H9 (cell line): ENCODE measurements at regions not wholly inside any gene's neighbourhood (a gene's known extent, or its start where the extent isn't known, plus 50 kb on each side); places are given as distances from the start of the nearest gene placed in this dataset.

ENCODE experiments used
- DNase-seq: peaks from one replicate; pipeline ENCODE4 v3.0.0-alpha.2; 2017
- H2AFZ ChIP-seq: one replicate; pipeline ENCODE4 v1.6.1; 2013; ENCODE audit warnings: mild to moderate bottlenecking, low read length, control low read depth, moderate library complexity
- H2AK5ac ChIP-seq: 2 replicates; pipeline ENCODE4 v1.6.1; 2013; ENCODE audit warnings: low read length, control low read depth, mixed read lengths; ENCODE audit not compliant: insufficient read length
- H2BK120ac ChIP-seq: one replicate; pipeline ENCODE4 v1.6.1; 2013; ENCODE audit warnings: low read depth, mild to moderate bottlenecking, low read length, control low read depth, inconsistent platforms; ENCODE audit not compliant: poor library complexity, severe bottlenecking
- H2BK12ac ChIP-seq: 2 replicates; pipeline ENCODE4 v1.6.1; 2013; ENCODE audit warnings: low read length, control low read depth, mixed read lengths, low read depth; ENCODE audit not compliant: insufficient read length
- H2BK15ac ChIP-seq: 2 replicates; pipeline ENCODE4 v1.6.1; 2013; ENCODE audit warnings: low read depth, low read length, control low read depth
- H2BK20ac ChIP-seq: one replicate; pipeline ENCODE4 v1.6.1; 2013; ENCODE audit warnings: low read depth, mild to moderate bottlenecking, low read length, control low read depth, inconsistent platforms; ENCODE audit not compliant: poor library complexity, severe bottlenecking
- H2BK5ac ChIP-seq: 2 replicates; pipeline ENCODE4 v1.6.1; 2013; ENCODE audit warnings: low read length, control low read depth, mixed read lengths; ENCODE audit not compliant: insufficient read length
- H3K14ac ChIP-seq: 2 replicates; pipeline ENCODE4 v1.6.1; 2013; ENCODE audit warnings: low read length, control low read depth; ENCODE audit not compliant: insufficient read depth
- H3K18ac ChIP-seq: 2 replicates; pipeline ENCODE4 v1.6.1; 2013; ENCODE audit warnings: low read depth, mild to moderate bottlenecking, mixed read lengths, low read length, control low read depth; ENCODE audit not compliant: insufficient read length
- H3K23ac ChIP-seq: 2 replicates; pipeline ENCODE4 v1.6.1; 2013; ENCODE audit warnings: low read length, control low read depth, mixed read lengths, low read depth; ENCODE audit not compliant: insufficient read length
- H3K23me2 ChIP-seq: 2 replicates; pipeline ENCODE4 v1.6.1; 2013; ENCODE audit warnings: low read depth, mild to moderate bottlenecking, mixed read lengths, low read length, control low read depth; ENCODE audit not compliant: insufficient read length, poor library complexity, severe bottlenecking
- H3K27ac ChIP-seq: 2 replicates; pipeline ENCODE4 v1.5.1; 2013; ENCODE audit warnings: low read length, control low read depth, mixed read lengths, low read depth; ENCODE audit not compliant: insufficient read length
- H3K27me3 ChIP-seq: 2 replicates; pipeline ENCODE4 v1.6.1; 2013; ENCODE audit warnings: low read length, control low read depth, inconsistent platforms; ENCODE audit not compliant: insufficient read depth
- H3K4ac ChIP-seq: 2 replicates; pipeline ENCODE4 v1.6.1; 2013; ENCODE audit warnings: low read depth, mild to moderate bottlenecking, control low read depth, inconsistent platforms, low read length, moderate library complexity
- H3K4me1 ChIP-seq: 2 replicates; pipeline ENCODE4 v1.6.1; 2013; ENCODE audit warnings: low read length, control low read depth, inconsistent platforms; ENCODE audit not compliant: insufficient read depth
- H3K4me2 ChIP-seq: 2 replicates; pipeline ENCODE4 v1.6.1; 2013; ENCODE audit warnings: low read length, control low read depth, mixed read lengths; ENCODE audit not compliant: insufficient read length, insufficient read depth
- H3K56ac ChIP-seq: 2 replicates; pipeline ENCODE4 v1.6.1; 2013; ENCODE audit warnings: low read depth, mild to moderate bottlenecking, mixed read lengths, low read length, control low read depth; ENCODE audit not compliant: insufficient read length
- H3K79me1 ChIP-seq: 2 replicates; pipeline ENCODE4 v1.6.1; 2013; ENCODE audit warnings: low read depth, mild to moderate bottlenecking, moderate library complexity, low read length, control low read depth, inconsistent platforms; ENCODE audit not compliant: insufficient read depth, poor library complexity, severe bottlenecking
- H3K79me2 ChIP-seq: 2 replicates; pipeline ENCODE4 v1.6.1; 2013; ENCODE audit warnings: low read length, control low read depth, inconsistent platforms; ENCODE audit not compliant: insufficient read depth
- H3K9ac ChIP-seq: 2 replicates; pipeline ENCODE4 v1.6.1; 2013; ENCODE audit warnings: low read length, control low read depth, mixed read lengths; ENCODE audit not compliant: insufficient read length; ENCODE audit errors: extremely low read depth
- H3K9me3 ChIP-seq: one replicate; pipeline ENCODE4 v1.6.1; 2013; ENCODE audit warnings: low read depth, low read length, inconsistent platforms; ENCODE audit not compliant: control insufficient read depth
- H3T11ph ChIP-seq: one replicate; pipeline ENCODE4 v1.6.1; 2013; ENCODE audit warnings: mild to moderate bottlenecking, low read length, control low read depth, inconsistent platforms
- H4K20me1 ChIP-seq: one replicate; pipeline ENCODE4 v1.6.1; 2013; ENCODE audit not compliant: control insufficient read depth, insufficient read length, insufficient read depth
- H4K5ac ChIP-seq: 2 replicates; pipeline ENCODE4 v1.6.1; 2013; ENCODE audit warnings: low read depth, mild to moderate bottlenecking, mixed read lengths, low read length, control low read depth; ENCODE audit not compliant: insufficient read length
- H4K8ac ChIP-seq: replicated peaks from 2 replicates; pipeline ENCODE4 v1.6.1; 2013; ENCODE audit warnings: low read length, control low read depth, mixed read lengths, low read depth; ENCODE audit not compliant: insufficient read length
- H4K91ac ChIP-seq: 2 replicates; pipeline ENCODE4 v1.6.1; 2013; ENCODE audit warnings: low read depth, mild to moderate bottlenecking, moderate library complexity, mixed read lengths, low read length, control low read depth; ENCODE audit not compliant: insufficient read length
- H3K27ac Mint-ChIP-seq, 3 experiments: 2 replicates in 2 of 3; 3 replicates in 1 of 3; pipeline ENCODE4 v1.8.0; 2020 to 2021; ENCODE audit warnings: mixed read lengths in 3 of 3, mild to moderate bottlenecking in 1 of 3, moderate library complexity in 1 of 3
- H3K27me3 Mint-ChIP-seq: 2 replicates; pipeline ENCODE4 v1.8.0; 2021; ENCODE audit warnings: low read depth, mild to moderate bottlenecking, moderate library complexity, mixed read lengths
- H3K36me3 Mint-ChIP-seq, 3 experiments: 2 replicates in 2 of 3; 3 replicates in 1 of 3; pipeline ENCODE4 v1.8.0; 2020 to 2021; ENCODE audit warnings: low read depth in 3 of 3, mixed read lengths in 3 of 3; ENCODE audit not compliant: insufficient read depth in 1 of 3
- H3K4me1 Mint-ChIP-seq, 2 experiments: 2 replicates each; pipeline ENCODE4 v1.8.0; 2020; ENCODE audit warnings: mixed read lengths in 2 of 2
- H3K4me3 Mint-ChIP-seq, 2 experiments: 2 replicates in 1 of 2; 3 replicates in 1 of 2; pipeline ENCODE4 v1.8.0; 2020 to 2021; ENCODE audit warnings: mild to moderate bottlenecking in 2 of 2, mixed read lengths in 2 of 2, moderate library complexity in 1 of 2
- H3K9me3 Mint-ChIP-seq, 2 experiments: 2 replicates in 1 of 2; 3 replicates in 1 of 2; pipeline ENCODE4 v1.8.0; 2020; ENCODE audit warnings: mild to moderate bottlenecking in 2 of 2, mixed read lengths in 2 of 2, moderate library complexity in 1 of 2
- TF ChIP-seq, protein P1 (sequence below): fragments of 200-600 bp; sonication (generic); conservative IDR thresholded peaks from 3 replicates; pipeline ENCODE4 v1.8.0; 2021; ENCODE audit warnings: antibody characterized with exemption, mild to moderate bottlenecking

DNA sequence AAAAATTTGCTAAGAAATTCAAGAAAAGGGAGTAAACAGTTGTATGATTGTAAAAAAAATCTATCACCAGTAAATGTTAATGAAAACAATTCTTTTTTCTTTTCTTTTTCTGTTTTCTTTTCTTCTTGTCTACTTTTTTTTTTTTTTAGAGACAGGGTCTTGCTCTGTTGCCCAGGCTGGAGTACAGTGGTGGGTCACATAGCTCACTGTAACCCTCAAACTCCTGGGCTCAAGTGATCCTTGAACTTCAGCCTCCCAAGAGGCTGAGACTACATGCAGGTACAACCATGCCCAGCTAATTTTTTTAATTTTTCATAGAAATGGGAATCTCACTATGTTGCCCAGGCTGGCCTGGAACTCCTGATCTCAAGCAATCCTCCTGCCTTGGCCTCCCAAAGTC is 57.2 kb upstream of the SIAH1 start:
- no peak overlapping the region for H3T11ph ChIP-seq
- H2AFZ ChIP-seq: no peak overlapping the region
- no peak overlapping the region for H4K91ac ChIP-seq
- no peak overlapping the region for H2BK15ac ChIP-seq
- no peaks in the 10 kb centered on the region for H3K23me2 ChIP-seq
- no peak overlapping the region for H3K56ac ChIP-seq
- no peak overlapping the region for H2BK20ac ChIP-seq
- H3K4me1 Mint-ChIP-seq: peaks cover 13 to 14% of the 10 kb centered on the region in 2 experiments
- no peak overlapping the region for H3K18ac ChIP-seq
- no peak overlapping the region for H3K23ac ChIP-seq
- H3K27ac Mint-ChIP-seq: no peak overlapping the region
- DNase-seq: no peak
- no peaks in the 10 kb centered on the region for H3K9me3 ChIP-seq
- H3K27me3 Mint-ChIP-seq: peaks cover 1% of the 10 kb centered on the region; the same call in 1 of the 2 replicates
- no peak overlapping the region for H3K14ac ChIP-seq
- no peaks in the 10 kb centered on the region for H3K9me3 Mint-ChIP-seq
- H3K9ac ChIP-seq: no peak overlapping the region
- H3K27me3 ChIP-seq: no peaks in the 10 kb centered on the region
- H2BK120ac ChIP-seq: no peak overlapping the region
- H2BK12ac ChIP-seq: no peak overlapping the region
- H3K79me1 ChIP-seq: no peaks in the 10 kb centered on the region
- H2AK5ac ChIP-seq: no peak overlapping the region
- no peaks in the 10 kb centered on the region; the same call in 1 of the 2 replicates for H3K4me1 ChIP-seq
- H2BK5ac ChIP-seq: no peak overlapping the region
- no peak overlapping the region for H4K8ac ChIP-seq
- H3K4ac ChIP-seq: no peak overlapping the region
- TF ChIP-seq, protein P1, sequence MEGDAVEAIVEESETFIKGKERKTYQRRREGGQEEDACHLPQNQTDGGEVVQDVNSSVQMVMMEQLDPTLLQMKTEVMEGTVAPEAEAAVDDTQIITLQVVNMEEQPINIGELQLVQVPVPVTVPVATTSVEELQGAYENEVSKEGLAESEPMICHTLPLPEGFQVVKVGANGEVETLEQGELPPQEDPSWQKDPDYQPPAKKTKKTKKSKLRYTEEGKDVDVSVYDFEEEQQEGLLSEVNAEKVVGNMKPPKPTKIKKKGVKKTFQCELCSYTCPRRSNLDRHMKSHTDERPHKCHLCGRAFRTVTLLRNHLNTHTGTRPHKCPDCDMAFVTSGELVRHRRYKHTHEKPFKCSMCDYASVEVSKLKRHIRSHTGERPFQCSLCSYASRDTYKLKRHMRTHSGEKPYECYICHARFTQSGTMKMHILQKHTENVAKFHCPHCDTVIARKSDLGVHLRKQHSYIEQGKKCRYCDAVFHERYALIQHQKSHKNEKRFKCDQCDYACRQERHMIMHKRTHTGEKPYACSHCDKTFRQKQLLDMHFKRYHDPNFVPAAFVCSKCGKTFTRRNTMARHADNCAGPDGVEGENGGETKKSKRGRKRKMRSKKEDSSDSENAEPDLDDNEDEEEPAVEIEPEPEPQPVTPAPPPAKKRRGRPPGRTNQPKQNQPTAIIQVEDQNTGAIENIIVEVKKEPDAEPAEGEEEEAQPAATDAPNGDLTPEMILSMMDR: no peak
- no peaks in the 10 kb centered on the region for H3K79me2 ChIP-seq
- H3K27ac ChIP-seq: no peak overlapping the region
- H3K4me2 ChIP-seq: no peak overlapping the region
- H4K5ac ChIP-seq: no peak overlapping the region
- H3K36me3 Mint-ChIP-seq: no peaks in the 10 kb centered on the region
- H4K20me1 ChIP-seq: no peaks in the 10 kb centered on the region
- no peak overlapping the region for H3K4me3 Mint-ChIP-seq
